K562 (cell line): ENCODE measurements at regions not wholly inside any gene's neighbourhood (a gene's known extent, or its start where the extent isn't known, plus 50 kb on each side); places are given as distances from the start of the nearest gene placed in this dataset.

Experiments used
- CTCF ChIP-seq, 3 experiments: IDR thresholded peaks in 2 of 3; conservative IDR thresholded peaks in 1 of 3; 2 replicates each; pipeline ENCODE4 v1.5.1; 2011 to 2012; ENCODE audit warnings: low read length in 3 of 3, mild to moderate bottlenecking in 3 of 3, control low read depth in 2 of 3, improper control_type of control experiment in 1 of 3, inconsistent platforms in 1 of 3, low read depth in 1 of 3, mixed read lengths in 1 of 3, moderate library complexity in 1 of 3; ENCODE audit not compliant: insufficient read depth in 2 of 3
- DIDO1 ChIP-seq: fragments of 450-650 bp; IDR thresholded peaks from 2 replicates; pipeline ENCODE4 v1.6.1; 2016; ENCODE audit warnings: low read depth, missing biosample characterization, missing genetic modification characterization
- ELF4 ChIP-seq: fragments of 450-650 bp; formaldehyde crosslinking; IDR thresholded peaks from 2 replicates; pipeline ENCODE4 v1.4.0; 2022; ENCODE audit warnings: missing genetic modification characterization
- EP300 ChIP-seq: IDR thresholded peaks from 2 replicates; pipeline ENCODE4 v1.6.1; 2012; ENCODE audit warnings: low read length, improper control_type of control experiment
- GATAD2B ChIP-seq: fragments of 450-650 bp; IDR thresholded peaks from 2 replicates; pipeline ENCODE4 v1.6.1; 2017; ENCODE audit warnings: mild to moderate bottlenecking, borderline replicate concordance
- HMGN3 ChIP-seq: IDR thresholded peaks from 2 replicates; pipeline ENCODE4 v1.6.1; 2011; ENCODE audit warnings: borderline replicate concordance, low read depth, mild to moderate bottlenecking, mixed read lengths, low read length; ENCODE audit not compliant: insufficient read length; ENCODE audit errors: extremely low read depth
- L3MBTL2 ChIP-seq: fragments of 450-650 bp; IDR thresholded peaks from 2 replicates; pipeline ENCODE4 v1.6.1; 2016; ENCODE audit warnings: mild to moderate bottlenecking, moderate library complexity
- NFIX ChIP-seq: fragments of 250-450 bp; sonication (Bioruptor Pico); IDR thresholded peaks from 2 replicates; pipeline ENCODE4 v1.4.0; 2020; ENCODE audit warnings: low read depth, mild to moderate bottlenecking, moderate library complexity
- NRF1 ChIP-seq, 2 experiments: fragments of 450-650 bp; IDR thresholded peaks in 1 of 2; conservative IDR thresholded peaks in 1 of 2; 2 replicates each; pipeline ENCODE4 v1.6.1; 2014; ENCODE audit warnings: mild to moderate bottlenecking in 2 of 2
- STAT5B ChIP-seq: fragments of 250-450 bp; sonication (Bioruptor Pico); IDR thresholded peaks from 2 replicates; pipeline ENCODE4 v1.8.0; 2021; ENCODE audit warnings: mild to moderate bottlenecking, inconsistent platforms
- TAF9B ChIP-seq: fragments of 450-650 bp; IDR thresholded peaks from 2 replicates; pipeline ENCODE4 v1.6.1; 2018; ENCODE audit warnings: mild to moderate bottlenecking; ENCODE audit not compliant: partially characterized antibody
- TBL1XR1 ChIP-seq, 2 experiments: IDR thresholded peaks; 2 replicates each; pipeline ENCODE4 v1.6.1; 2012; ENCODE audit warnings: improper control_type of control experiment in 2 of 2, low read length in 2 of 2, mild to moderate bottlenecking in 1 of 2
- XRCC3 ChIP-seq: fragments of 450-650 bp; IDR thresholded peaks from 2 replicates; pipeline ENCODE4 v1.6.1; 2017; ENCODE audit warnings: mild to moderate bottlenecking, moderate library complexity
- ZNF282 ChIP-seq: sonication (generic); formaldehyde crosslinking; IDR thresholded peaks from 2 replicates; pipeline ENCODE4 v1.8.1; 2023; ENCODE audit warnings: missing genetic modification reagents
- ZNF407 ChIP-seq: fragments of 450-650 bp; IDR thresholded peaks from 2 replicates; pipeline ENCODE4 v1.6.1; 2016; ENCODE audit warnings: low read depth

GRCh38 chr6:28794175-28795002 is 129.4 kb downstream of the TRIM27 start (continued):
- peak; percentile 40; the same call in 1 of the 2 replicates for TF ChIP-seq L3MBTL2
- TF ChIP-seq STAT5B (CRISPR knock-in tag): no peak
- no peak for TF ChIP-seq ZNF407
- no peak for TF ChIP-seq ELF4 (CRISPR knock-in tag)
- TF ChIP-seq HMGN3: no peak
- TF ChIP-seq NFIX (CRISPR knock-in tag): no peak
- TF ChIP-seq CTCF (IDR thresholded peaks at IDR 0.05 in 2 of 3, conservative IDR thresholded peaks at IDR 0.05 in 1 of 3; ENCODE audit: insufficient read depth in 2 of 3, low read depth in 1 of 3, low read length in 3 of 3): 0 out of 6 replicates have a peak, but pooled peaks of 1 of the 3 experiments have one; percentile 23
- TF ChIP-seq ZNF282 (CRISPR knock-in tag): no peak
- no peak for TF ChIP-seq XRCC3
- no peak for TF ChIP-seq DIDO1 (tag)
- TF ChIP-seq TBL1XR1 (IDR thresholded peaks at IDR 0.05; ENCODE audit: low read length in 2 of 2): 0 out of 4 replicates have a peak, but pooled peaks of 1 of the 2 experiments have one; percentile 15
- peak; percentile 29 for TF ChIP-seq EP300
- TF ChIP-seq GATAD2B: no peak
- no peak for TF ChIP-seq TAF9B
- 0 out of 4 replicates have a peak, but pooled peaks have one; percentile 16 to 20 for TF ChIP-seq NRF1 (conservative IDR thresholded peaks at IDR 0.05 in 1 of 2, IDR thresholded peaks at IDR 0.05 in 1 of 2)
